UCSD-AML1 (cell line): ENCODE measurements at regions not wholly inside any gene's neighbourhood (a gene's known extent, or its start where the extent isn't known, plus 50 kb on each side); places are given as distances from the start of the nearest gene placed in this dataset.
"Not testable (repeated sequence)": the region's sequence is repeated elsewhere in the genome, so short reads cannot be mapped to it uniquely, and the experiment has no call there.

Source experiments
- DNase-seq: peaks from one replicate; lab custom pipeline; 2025; ENCODE audit not compliant: unreplicated experiment; lab: John Stamatoyannopoulos, UW

DNA sequence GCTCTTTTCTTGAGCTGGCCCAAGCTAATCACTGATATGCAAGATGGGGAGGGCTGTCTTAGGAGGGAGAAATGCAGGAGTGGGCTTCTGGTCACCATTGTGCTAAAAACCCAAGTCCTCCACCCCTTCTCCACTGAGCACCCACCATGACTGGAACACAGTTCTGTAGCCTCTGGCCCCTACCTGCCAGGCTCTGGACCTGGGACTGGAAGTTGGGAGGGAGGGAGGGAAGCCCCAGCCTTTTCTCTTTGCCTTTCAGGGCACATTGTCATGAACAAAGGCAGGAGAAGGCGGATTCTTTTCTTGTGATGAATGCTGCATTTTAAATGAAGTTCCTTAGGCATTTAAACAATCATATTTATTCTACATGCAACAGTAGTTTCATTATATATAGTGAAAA, 559.1 kb upstream of the TRPC7 start:
- no peak for DNase-seq

DNA sequence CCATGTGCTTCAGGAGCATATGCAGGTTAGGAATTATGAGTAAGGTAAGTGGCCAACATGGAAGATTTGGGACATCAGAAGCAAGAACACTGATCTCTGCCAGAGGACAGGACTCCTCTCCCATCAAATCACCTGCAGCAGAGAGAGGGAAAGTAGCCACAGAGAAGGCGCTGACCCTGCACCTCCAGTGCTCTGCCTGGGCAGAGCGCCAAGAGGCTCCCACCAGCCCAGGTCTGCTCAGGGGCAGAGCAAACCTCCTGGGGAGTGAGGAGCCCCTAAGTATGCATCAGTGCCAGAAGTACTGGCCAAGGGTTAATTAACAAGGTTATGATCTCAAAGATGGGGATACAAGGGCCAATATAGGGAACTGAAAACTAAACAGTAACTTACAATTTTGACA, 545.3 kb upstream of the TRPC7 start:
- DNase-seq: no peak

DNA sequence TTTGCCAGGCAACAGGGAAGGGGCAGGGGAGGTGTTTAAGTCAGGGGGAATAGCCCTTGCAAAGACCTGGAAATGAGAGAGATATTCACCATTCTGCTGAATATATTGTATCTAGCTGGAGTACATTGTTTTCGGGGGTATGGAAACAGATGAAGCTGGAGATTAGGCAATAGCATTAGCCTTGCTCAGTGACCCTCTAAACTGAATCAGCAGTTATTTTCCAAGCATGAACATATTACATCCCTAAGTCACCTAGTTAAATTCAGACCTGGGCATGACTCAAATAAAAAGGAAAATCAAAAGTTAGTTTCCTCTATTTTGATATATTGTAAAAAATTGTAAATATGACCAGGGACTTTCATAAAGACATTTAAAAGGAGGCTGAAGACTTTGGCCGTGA, 544.6 kb upstream of the TRPC7 start:
- no peak for DNase-seq

DNA sequence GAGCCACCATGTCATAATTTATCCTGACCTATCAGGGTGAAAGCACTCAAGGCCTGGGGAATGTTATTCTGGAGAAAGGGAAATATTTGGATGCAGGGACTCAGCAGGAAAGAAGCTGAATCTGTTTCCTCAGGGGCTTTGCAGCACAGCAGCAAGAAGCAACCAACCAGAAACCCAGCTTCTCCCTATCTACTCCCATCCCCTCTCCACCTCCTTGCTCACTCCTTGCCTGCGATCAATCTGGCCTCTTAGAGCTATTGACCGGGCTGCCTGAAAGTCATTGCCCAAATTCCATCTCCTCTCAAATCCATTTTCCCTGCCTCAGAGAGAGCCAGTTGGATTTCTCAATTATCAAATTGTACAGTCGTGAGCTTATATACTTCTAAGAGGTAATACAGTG, 542.0 kb upstream of the TRPC7 start:
- no peak for DNase-seq

DNA sequence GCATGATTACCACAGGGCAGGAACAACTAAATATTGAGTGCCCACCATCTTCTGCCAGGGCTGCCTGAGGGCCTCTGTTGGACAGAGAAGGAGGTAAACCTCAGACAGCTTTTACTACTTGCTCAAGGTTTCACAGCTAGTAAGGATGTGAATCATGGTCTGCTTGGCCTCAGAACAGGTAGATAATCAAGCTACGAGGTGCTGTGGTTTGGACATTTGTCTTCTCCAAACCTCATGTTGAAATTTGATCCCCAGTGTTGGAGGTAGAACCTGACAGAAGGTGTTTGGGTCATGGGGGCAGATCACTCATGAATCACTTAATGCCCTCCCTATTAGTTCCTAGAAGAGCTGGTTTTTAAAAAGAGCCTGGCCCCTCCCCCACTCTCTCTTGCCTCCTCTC, 541.2 kb upstream of the TRPC7 start:
- DNase-seq: no peak

DNA sequence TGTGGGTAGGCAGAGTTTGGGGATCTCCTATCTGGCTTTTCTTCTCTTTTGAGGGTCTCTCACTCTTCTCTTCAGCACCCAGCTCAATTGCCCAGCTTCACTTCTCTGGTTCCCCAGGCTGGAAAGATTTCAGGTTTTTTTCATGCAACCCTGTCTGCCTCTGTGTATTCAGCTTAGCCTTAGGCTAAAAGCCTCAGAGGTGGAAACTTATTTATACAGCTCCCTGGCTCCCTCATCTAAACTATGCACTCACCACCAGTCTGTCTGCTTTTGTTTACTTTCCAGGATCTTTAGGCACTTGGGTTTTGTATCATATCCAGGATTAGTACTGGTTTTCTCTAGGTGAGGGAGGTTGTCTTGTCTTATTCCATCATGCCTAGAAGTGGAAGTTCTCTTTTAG, 540.2 kb upstream of the TRPC7 start:
- no peak for DNase-seq

DNA sequence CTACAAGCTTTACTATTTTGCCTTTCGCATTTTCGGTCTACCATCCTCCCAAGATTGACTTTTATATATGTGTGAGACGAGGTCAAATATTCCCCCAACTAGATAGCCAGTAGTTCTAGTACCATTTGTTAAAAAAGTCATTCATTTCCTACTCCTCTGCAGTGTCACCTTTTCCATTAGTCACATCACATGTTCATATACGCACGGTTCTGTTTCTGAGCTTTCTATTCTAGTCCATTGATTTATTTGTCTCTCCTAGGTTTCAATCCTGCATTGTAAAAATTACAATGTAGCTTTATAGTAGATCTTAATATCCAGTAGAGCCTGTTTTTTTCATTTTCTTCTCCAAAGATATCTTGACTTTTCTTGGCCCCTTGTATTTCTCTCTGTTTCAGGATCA, 528.7 kb upstream of the TRPC7 start:
- no peak for DNase-seq

DNA sequence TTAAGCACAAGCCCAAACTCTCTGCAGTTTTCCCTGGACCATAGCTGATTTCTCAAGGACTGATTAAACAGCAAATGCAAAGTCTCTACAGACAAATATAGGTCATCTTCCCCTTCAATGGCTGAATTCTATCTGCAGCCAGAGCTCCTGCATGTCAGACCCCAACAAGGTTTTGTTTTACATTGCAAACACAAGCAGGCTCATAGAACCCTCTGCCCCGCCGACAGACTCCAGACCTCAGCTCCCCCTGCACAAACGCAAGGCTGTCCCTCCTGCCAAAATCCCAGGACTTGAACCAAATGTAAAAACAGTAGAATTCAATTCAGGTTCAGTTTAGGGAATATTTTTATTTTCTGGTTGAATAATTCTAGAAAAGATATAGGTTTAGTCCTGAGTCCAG, 526.7 kb upstream of the TRPC7 start:
- no peak for DNase-seq

DNA sequence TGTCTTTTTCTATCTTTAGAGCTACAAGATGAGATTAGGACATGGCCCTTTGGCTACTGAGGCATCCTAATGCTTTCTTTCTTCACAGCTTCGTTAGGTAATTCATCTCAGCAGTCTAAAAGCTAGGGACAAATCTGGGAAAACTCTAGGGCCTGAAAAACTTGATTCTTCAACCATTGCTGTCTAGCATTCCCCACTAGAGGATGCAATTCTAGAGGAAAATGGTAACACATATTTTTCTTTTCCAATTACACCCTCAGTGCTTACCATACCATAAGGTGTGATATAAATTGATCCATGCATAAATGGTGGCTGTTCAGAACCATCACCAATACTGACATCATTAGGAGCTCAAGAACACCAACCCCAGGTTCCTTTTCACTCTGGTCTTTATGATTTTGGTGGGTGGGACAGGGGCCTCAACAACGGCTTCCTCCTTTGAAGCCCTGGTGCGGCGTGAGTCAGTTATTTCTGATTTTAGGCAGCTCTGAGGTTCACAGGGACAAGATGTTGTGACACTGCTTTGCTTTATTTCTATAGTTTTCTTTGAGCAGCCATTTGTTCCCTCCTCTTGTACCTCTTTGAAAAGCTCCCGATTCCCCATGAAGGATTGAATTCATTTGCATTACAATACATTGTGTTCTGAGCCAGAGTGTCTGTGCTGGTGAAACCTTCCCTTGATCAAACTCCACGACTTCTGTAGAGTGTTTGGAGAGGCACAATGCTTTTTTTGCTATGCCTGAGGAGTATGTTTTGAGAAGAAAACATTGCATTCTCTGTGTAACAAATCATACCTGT, 526.0 kb upstream of the TRPC7 start:
- no peak for DNase-seq

DNA sequence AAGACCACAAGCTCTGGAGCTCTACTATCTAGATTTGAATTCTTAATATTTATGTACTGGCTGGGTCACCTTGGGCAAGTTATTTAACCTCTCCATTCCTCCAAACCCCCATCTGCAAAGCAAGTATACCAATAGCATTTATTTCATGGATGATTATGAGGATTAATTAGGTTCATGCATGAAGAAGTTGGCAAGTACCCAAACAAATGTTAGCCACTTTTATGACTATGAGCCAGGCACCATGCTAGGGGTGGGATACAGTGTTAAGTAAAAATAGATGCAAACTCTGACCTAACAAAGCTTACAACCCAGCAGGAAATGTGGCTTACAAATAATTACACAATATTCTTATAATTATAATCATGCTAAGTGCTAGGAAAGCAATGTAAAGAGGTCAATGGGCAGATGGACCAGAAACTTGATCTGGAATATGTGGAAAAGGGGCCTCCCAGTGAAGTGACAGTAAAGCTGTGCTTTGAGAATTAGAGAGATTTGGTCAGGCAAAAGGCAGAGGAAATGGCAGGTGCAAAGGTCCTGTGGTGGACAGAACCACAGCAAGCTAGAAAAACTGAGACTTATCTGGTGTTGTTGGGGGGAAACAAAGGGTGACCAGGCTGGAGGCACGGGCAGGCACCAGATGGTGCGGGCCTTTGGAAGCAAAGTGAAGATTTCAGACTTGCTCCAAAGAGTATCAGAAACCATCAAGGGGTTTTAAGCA, 525.2 kb upstream of the TRPC7 start:
- DNase-seq: no peak

DNA sequence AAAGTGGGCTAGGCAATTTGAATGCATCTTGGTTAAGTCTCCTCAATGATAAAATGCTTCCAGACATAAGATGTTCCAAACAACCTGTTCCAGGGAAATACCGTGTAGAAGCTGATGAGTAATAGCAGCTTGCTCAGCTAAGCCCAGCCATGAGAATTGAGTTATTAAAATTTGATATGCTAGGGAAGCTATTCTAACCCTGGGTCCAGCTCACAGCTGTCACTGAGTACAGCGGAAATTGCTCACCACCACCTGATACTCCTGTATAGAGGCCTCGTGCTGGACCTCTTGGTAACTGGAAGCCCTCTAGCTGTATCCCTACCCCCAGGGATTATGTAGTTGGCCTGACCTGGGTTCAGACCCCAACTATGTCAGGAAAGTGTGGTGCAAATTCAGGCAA, 521.3 kb upstream of the TRPC7 start:
- no peak for DNase-seq

DNA sequence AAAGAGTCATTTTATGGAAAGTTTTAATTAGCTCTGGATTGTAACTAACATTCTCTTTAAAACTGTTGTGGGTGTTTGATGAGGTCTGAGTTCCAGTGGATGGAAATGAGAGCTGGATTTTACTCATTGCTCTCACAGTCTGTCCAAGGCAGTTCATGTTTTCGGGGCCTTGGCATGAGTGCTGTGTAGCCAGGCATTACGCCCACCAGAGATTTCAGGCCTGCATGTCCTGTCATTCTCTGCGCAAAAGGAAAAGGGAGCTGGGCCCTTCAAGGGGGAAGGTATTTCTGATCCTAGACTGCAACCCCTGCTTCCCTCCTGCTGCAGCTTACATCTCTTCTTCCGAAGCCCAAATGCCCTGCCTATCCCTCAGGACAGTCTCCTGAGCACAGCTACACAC, 499.6 kb upstream of the TRPC7 start:
- DNase-seq: no peak

DNA sequence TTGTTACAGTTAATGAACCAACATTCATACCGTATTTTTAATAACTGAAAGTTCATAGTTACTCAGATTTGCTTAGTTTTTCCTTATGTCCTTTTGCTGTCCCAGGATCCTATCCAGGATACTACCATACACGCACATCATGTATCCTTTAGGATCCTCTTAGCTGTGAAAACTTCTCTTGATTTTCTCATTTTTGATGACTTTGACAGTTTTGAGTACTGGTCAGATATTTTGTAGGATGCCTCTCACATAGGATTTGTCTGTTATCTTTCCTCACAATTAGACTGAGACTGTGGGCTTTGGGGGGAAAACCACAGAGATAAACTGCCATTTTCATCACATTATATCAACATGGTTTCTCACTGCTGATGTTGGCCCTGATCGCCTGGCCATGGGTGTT, 491.3 kb upstream of the TRPC7 start:
- DNase-seq: no peak

DNA sequence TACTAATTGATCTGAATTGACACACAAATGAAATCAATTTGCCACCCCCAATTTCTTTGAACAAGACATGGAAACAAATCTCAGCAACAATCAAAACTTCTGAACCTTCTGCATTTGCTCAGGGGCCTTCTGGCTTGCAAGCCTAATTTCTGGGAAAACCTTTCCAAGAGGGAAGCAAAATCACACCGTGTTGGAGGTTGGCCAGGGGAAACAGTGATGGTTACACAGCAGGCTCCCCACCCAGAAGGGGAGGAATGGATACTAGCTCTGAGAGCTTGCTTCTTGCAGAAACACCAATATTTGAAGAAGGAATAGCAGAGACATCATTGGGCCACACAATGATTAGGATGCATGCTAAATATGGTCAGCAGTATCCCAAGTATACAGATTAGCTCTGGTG, 488.6 kb upstream of the TRPC7 start:
- DNase-seq: no peak

DNA sequence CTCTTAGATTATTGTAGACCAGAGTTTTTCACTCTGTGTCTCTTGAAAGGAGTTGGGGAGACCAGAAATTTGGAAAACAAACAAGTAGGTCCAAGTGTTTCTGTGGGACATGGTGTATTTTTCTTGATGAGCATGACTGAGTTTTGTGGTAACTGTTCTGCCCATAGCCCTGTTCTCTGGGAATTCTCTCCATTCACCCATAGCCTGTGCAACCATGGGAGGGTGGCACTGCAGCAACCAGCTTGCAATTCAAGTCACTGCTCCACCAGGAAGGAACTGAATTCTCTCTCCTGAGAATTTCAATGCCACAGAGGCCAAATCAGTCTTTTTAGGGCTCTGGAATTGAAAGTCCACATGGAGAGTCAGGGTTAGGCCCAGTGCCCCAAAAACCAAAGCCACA, 475.3 kb upstream of the TRPC7 start:
- DNase-seq: no peak

DNA sequence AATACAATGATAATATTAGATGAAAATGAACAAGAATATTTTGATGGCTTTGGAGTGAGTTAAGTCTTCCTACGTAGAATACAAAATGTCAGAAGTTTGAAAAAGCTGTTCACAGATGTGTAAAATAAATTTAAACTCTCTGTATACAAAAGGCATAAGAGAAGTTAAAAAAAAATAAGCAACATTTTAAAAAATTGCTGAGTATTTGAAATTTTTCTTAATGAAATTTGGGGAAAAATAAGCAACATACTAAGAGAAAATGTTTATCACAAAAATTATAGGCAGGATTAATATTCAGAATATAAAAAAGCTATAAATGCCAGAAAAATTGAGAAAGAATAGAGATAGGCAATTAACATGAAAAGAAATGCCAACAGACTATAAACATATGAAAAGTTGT, 470.7 kb upstream of the TRPC7 start:
- no peak for DNase-seq

DNA sequence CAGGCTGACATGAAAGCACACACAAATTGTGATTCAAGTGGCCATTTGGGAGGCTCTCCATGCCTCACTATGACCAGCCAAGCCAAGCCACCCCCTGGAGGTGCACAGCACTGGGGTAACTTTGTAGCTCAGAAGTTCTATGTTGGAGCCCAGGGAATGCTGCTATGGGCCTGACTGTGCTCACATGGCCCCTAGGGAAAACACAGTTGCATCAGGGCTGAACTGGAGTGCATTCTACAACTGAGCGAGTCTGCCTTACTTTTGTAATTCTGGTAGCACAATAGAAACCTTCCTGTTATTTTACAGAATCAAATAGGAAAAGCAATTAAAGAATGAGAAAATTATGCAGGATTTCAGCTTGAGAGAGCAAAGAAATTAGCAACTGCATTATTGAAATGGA, 455.5 kb upstream of the TRPC7 start:
- no peak for DNase-seq

DNA sequence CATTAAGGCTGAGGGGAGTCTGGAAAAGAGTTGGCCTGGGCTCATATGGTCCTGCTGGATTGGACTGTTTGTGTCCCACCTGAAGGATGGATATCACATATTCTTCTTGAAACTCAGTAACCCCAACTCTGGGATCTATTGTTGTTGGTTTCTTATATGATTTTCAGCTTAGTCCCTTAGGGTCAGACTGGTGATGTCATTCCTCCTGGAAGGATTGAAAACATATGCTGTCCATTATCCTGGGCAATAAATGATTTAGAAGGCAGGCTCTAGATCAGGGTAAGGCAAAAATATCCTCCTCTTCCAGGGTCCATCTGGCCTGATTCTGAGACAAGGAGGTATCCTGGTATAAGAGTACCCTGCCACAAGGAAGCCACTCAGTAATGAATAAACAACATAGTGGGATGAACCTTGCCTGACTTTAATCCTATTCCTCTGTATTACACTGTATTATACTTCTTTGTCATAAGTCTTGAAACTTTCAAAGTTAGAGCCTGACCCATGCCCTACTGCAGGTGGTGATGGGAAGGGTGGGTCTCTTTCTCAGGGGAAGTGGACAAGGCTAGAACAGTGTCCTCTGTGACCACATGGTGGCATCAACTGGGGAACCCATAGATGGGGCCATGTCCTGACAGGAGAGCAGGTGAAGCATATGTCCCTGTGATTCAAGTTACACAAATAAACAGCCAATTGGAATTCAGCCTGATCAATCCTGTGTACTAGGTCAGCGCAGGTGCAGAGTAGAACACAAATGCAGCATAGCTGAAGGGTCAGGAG, 454.4 kb upstream of the TRPC7 start:
- no peak for DNase-seq

DNA sequence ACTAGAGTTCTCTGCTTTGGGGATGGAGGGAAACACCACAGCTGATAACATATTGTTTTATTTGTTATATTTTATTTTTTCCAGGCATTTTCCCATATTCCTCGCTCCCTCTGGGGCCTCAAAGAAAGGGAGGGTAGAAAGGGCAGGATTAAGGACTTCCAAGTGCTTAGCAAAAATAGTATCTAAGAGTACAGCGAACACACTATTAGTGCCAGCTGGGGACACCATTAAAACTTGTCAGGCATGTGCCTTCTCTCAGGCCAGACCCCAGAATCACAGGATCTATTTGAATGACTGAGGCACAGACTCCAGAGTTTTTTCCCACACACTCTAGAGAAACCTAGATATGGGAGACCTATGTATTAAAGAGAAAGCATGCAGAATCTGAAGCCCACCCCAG, 451.0 kb upstream of the TRPC7 start:
- DNase-seq: no peak

DNA sequence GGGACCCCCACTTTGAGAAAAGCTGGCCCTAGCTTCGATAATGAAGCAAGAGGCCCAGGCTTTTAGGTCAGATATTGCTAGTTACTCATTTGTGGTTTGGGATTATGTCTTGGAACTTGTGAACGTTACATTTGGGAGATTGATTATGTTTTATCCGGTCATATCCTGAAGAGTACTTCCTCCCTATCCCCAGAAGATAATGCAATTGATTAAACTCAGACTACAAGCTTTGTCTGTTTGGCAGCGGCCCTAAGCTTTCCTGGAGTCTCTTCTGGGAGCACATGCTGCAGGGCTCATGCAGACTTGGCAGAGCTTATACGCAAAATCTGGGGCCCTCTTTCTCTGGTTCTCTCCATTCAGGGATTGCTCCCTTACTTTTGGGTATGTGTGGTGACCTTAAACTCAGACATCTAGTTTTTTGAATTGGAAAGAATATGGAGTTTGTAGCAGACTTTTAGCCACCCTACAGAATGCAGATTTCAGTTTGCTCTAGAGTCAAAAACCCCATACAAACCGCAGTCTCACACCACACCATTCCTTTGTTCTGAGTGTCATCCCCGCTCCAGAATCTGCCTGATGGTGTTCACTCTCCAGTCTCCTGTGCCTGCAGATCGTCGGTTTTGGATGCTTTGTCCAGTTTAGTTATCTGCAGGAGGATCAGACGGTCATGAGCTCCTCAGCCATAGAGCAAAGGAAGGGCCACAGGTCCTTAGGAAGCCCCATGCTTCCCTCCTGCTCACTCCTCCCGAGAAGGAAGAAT, 449.5 kb upstream of the TRPC7 start:
- no peak for DNase-seq

DNA sequence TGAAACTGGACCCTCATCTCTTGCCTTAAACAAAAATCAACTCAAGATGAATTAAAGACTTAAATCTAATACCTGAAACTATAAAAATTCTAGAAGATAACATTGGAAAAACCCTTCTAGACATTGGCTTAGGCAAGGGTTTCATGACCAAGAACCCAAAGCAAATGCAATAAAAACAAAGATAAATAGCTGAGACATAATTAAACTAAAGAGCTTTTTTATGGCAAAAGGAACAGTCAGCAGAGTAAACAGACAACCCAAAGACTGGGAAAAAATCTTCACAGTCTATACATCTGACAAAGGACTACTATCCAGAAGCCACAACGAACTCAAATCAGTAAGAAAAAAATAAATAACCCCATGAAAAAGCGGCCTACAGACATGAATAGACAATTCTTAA, 446.9 kb upstream of the TRPC7 start:
- DNase-seq: not testable (repeated sequence)
